ENCODE measurements at regions not wholly inside any gene's neighbourhood (a gene's known extent, or its start where the extent isn't known, plus 50 kb on each side); places are given as distances from the start of the nearest gene placed in this dataset.

DNA sequence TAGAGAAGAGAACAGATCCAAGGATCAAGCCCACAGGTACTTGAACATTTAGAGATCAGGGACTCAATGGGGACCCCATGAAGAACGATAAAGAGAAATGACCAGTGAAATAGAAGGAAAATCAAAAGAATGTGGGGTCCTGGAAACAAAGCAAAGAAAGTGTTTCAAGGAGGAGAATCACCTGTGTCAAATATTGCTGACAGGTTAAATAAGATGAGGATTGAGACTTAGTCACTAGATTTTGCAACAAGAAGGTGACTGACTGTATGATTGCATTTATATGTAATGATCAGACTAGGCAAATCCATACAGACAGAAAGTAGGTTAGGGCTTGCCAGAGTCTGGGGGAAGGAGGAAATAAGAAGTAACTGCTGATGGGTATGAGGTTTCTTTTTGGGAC, 254.9 kb upstream of the NPY start:
- no peak for DNase-seq (ENCODE audit: low spot score in 2 of 2)
- Histone ChIP-seq H3K4me1 (no peaks in the 10 kb centered on the region), H3K27ac (no peak overlapping the region), H3K36me3 (no peaks in the 10 kb centered on the region), H3K27me3 (no peaks in the 10 kb centered on the region), H3K9me3 (no peaks in the 10 kb centered on the region), H3K4me3 (no peak overlapping the region)
- intact Hi-C loops (cut with DNase I; ENCODE audit: low total_unique reads) = no loop called here
- TF ChIP-seq POLR2A (IDR thresholded peaks at IDR 0.05) = no peak
- TF ChIP-seq, protein P1, sequence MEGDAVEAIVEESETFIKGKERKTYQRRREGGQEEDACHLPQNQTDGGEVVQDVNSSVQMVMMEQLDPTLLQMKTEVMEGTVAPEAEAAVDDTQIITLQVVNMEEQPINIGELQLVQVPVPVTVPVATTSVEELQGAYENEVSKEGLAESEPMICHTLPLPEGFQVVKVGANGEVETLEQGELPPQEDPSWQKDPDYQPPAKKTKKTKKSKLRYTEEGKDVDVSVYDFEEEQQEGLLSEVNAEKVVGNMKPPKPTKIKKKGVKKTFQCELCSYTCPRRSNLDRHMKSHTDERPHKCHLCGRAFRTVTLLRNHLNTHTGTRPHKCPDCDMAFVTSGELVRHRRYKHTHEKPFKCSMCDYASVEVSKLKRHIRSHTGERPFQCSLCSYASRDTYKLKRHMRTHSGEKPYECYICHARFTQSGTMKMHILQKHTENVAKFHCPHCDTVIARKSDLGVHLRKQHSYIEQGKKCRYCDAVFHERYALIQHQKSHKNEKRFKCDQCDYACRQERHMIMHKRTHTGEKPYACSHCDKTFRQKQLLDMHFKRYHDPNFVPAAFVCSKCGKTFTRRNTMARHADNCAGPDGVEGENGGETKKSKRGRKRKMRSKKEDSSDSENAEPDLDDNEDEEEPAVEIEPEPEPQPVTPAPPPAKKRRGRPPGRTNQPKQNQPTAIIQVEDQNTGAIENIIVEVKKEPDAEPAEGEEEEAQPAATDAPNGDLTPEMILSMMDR (IDR thresholded peaks at IDR 0.05) = no peak
- TF ChIP-seq POLR2AphosphoS5 (IDR thresholded peaks at IDR 0.05) = no peak

GRCh38 chr7:24034251-24034650, 249.7 kb upstream of the NPY start:
- H3K4me3 ChIP-seq = no peak overlapping the region
- no peaks in the 10 kb centered on the region for H3K4me1 ChIP-seq
- TF ChIP-seq POLR2AphosphoS5 (IDR thresholded peaks at IDR 0.05) (no peak), POLR2A (IDR thresholded peaks at IDR 0.05) (no peak)
- TF ChIP-seq, protein P1 (IDR thresholded peaks at IDR 0.05) = no peak
- no peaks in the 10 kb centered on the region for H3K9me3 ChIP-seq
- H3K27ac ChIP-seq = no peak overlapping the region
- no peaks in the 10 kb centered on the region for H3K36me3 ChIP-seq
- intact Hi-C loops (cut with DNase I; ENCODE audit: low total_unique reads) = no loop called here
- H3K27me3 ChIP-seq = no peaks in the 10 kb centered on the region
- DNase-seq (ENCODE audit: low spot score in 2 of 2) = no peak

DNA sequence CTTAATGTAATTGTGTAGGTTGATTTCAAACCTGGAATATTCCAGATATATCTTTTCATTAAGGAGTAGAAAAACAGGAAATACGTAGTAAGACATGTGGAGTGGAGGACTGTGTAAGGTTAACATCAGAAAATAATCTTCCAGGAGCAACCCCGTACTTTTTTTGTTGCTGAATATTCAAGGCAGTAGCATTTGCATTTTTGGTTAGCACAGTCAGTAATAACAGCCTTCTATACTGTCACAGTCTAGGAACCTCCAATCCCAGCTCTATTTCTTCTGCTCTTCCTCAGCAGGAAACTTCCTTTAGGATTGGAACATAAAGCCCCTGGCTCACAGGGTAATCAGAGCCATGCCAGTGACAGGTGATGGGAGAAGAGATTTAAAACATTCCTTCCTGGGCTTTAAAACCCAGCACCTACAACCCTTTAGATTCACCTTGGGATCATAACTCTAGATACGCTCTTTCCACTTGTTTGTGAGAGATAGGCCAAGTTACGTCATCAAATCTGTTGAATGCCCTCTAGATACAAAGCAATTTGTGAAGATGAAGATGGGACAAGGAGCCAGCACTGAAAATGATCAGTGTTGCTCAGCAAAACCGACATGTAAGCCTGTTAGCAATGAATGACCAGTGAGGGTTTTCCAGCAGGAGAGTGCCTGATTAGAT, 248.5 kb upstream of the NPY start:
- intact Hi-C loops (cut with DNase I; ENCODE audit: low total_unique reads) = no loop called here
- H3K4me3 ChIP-seq = no peak overlapping the region
- no peaks in the 10 kb centered on the region for H3K36me3 ChIP-seq
- H3K4me1 ChIP-seq = no peaks in the 10 kb centered on the region
- no peak for TF ChIP-seq POLR2A (IDR thresholded peaks at IDR 0.05)
- TF ChIP-seq, protein P1 (IDR thresholded peaks at IDR 0.05) = no peak
- TF ChIP-seq POLR2AphosphoS5 (IDR thresholded peaks at IDR 0.05) = no peak
- no peak overlapping the region for H3K27ac ChIP-seq
- no peaks in the 10 kb centered on the region for H3K9me3 ChIP-seq
- no peak for DNase-seq (ENCODE audit: low spot score in 2 of 2)
- H3K27me3 ChIP-seq = no peaks in the 10 kb centered on the region

DNA sequence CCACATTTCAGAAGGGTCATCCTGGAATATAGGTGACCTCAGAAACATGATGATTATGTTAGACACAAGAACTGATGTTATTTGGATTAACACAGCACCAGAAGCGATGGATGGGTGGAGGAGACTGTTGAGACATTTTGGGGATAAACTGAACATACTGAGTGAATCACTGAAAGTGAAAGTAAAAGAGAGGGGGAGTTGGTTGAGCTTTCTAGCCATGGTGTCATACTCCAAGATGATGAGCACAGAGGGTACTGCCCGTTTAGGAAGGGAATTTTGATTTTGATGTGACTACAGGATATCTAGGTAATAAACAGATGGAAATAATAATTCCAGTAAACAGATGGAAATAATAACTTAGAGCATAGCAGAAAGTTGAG, 248.0 kb upstream of the NPY start:
- TF ChIP-seq POLR2AphosphoS5 (IDR thresholded peaks at IDR 0.05) (no peak), POLR2A (IDR thresholded peaks at IDR 0.05) (no peak)
- TF ChIP-seq, protein P1 (IDR thresholded peaks at IDR 0.05) = no peak
- H3K36me3 ChIP-seq = no peaks in the 10 kb centered on the region
- no peaks in the 10 kb centered on the region for H3K4me1 ChIP-seq
- no peak overlapping the region for H3K27ac ChIP-seq
- no peak overlapping the region for H3K4me3 ChIP-seq
- no peak for DNase-seq (ENCODE audit: low spot score in 2 of 2)
- no peaks in the 10 kb centered on the region for H3K27me3 ChIP-seq
- intact Hi-C loops (cut with DNase I; ENCODE audit: low total_unique reads) = no loop called here
- H3K9me3 ChIP-seq = no peaks in the 10 kb centered on the region

DNA sequence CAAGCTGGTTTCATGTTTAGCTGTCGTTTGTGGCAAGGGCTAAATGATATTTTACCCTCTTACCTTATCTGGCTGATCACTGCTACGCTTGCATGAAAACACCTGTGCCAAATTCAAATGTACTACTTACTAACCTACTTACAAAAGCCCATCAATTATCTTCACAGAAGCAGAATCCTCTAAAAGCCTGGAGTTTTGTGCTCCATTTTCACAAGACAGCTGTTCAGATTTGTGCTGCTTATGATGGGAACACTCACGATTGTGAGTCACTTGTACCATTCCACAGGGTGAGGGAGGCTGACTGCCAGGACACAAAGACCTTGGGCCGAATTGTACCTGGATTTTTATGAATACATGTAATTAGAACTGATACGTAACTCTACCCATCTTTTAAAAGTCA, 245.0 kb upstream of the NPY start:
- no peak for DNase-seq (ENCODE audit: low spot score in 2 of 2)
- H3K9me3 ChIP-seq = no peaks in the 10 kb centered on the region
- no peak overlapping the region for H3K4me3 ChIP-seq
- TF ChIP-seq, protein P1 (IDR thresholded peaks at IDR 0.05) = no peak
- no peak for TF ChIP-seq POLR2A (IDR thresholded peaks at IDR 0.05)
- no peak for TF ChIP-seq POLR2AphosphoS5 (IDR thresholded peaks at IDR 0.05)
- no peak overlapping the region for H3K27ac ChIP-seq
- H3K27me3 ChIP-seq = no peaks in the 10 kb centered on the region
- H3K4me1 ChIP-seq = no peaks in the 10 kb centered on the region
- no peaks in the 10 kb centered on the region for H3K36me3 ChIP-seq
- intact Hi-C loops (cut with DNase I; ENCODE audit: low total_unique reads) = no loop called here
